Spinal cord (tissue), 9 donors: ENCODE measurements at regions not wholly inside any gene's neighbourhood (a gene's known extent, or its start where the extent isn't known, plus 50 kb on each side); places are given as distances from the start of the nearest gene placed in this dataset.
A peak's percentile ranks its signal among the peaks of the same experiment; 100 is the strongest.

Experiments
- DNase-seq, 6 donors: peaks; one replicate each; pipeline versions ENCODE4 v3.0.0 to v3.0.0-alpha.2; 2013 to 2015; ENCODE audit warnings: low spot score in 6 of 6, low read depth in 4 of 6
- H3K27ac ChIP-seq: one replicate; pipeline ENCODE4 v1.5.1; 2013; ENCODE audit warnings: low read depth, low read length, control low read depth
- H3K27me3 ChIP-seq: one replicate; pipeline ENCODE4 v1.6.1; 2013; ENCODE audit warnings: low read length; ENCODE audit not compliant: control insufficient read depth, insufficient read depth
- H3K36me3 ChIP-seq: one replicate; pipeline ENCODE4 v1.6.1; 2013; ENCODE audit warnings: low read length; ENCODE audit not compliant: control insufficient read depth, insufficient read depth
- H3K4me1 ChIP-seq: one replicate; pipeline ENCODE4 v1.6.1; 2013; ENCODE audit warnings: low read length; ENCODE audit not compliant: control insufficient read depth, insufficient read depth
- H3K4me3 ChIP-seq: one replicate; pipeline ENCODE4 v1.5.1; 2013; ENCODE audit warnings: low read depth, low read length, control low read depth
- H3K9me3 ChIP-seq: one replicate; pipeline ENCODE4 v1.6.1; 2013; ENCODE audit warnings: low read length; ENCODE audit not compliant: control insufficient read depth, insufficient read depth
- WGBS: methylation state at CpG from one replicate; pipeline ENCODE4 v1.1.5; 2013; ENCODE audit warnings: missing lambda C conversion rate; ENCODE audit not compliant: insufficient coverage; 5-methylcytosine and 5-hydroxymethylcytosine counted together
- donor health status: healthy.

- Histone ChIP-seq H3K27me3 (no peaks in the 10 kb centered on the region), H3K9me3 (no peaks in the 10 kb centered on the region), H3K27ac (no peak overlapping the region), H3K4me3 (no peak overlapping the region), H3K36me3 (no peaks in the 10 kb centered on the region), H3K4me1 (peaks cover 3% of the 10 kb centered on the region)
- 52% methylated on average over 5 of the region's 8 CpGs for WGBS
- DNase-seq = peak in 1 of 6 donors; percentile 49
These were observed 478.8 kb upstream of the ADAMTS16 start for GRCh38 chr5:4661326-4661725.

DNA sequence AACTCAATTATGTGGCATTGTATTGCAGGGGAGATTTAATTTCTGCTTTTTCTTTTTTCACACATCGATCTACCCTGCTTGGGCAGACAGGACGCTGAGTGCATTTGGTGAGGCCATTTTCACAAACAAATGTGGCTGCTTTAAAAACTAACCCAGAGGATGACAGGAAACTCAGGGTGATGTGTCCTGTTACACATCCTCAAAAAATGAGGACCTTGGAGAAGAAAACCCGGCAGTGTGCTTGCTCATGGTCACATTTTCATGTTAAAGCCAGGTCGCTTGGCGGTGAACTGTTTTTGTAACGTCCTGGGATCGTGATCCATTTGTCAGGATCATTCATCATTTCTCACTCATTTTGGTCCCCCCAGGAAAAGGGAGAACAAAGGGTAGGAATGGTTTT is 478.3 kb upstream of the ADAMTS16 start:
- Histone ChIP-seq H3K4me1 (peaks cover 3% of the 10 kb centered on the region), H3K27ac (no peak overlapping the region), H3K36me3 (no peaks in the 10 kb centered on the region), H3K4me3 (no peak overlapping the region), H3K27me3 (no peaks in the 10 kb centered on the region), H3K9me3 (no peaks in the 10 kb centered on the region)
- DNase-seq = no peak
- 40% methylated on average over 1 of the region's 7 CpGs for WGBS

- Histone ChIP-seq H3K9me3 (no peaks in the 10 kb centered on the region), H3K4me1 (peaks cover 3% of the 10 kb centered on the region), H3K27me3 (no peaks in the 10 kb centered on the region), H3K4me3 (no peak overlapping the region), H3K36me3 (no peaks in the 10 kb centered on the region), H3K27ac (no peak overlapping the region)
- 30% methylated on average over 3 of the region's 5 CpGs for WGBS
- DNase-seq = peak in 2 of 6 donors; percentile 32 to 62
These were observed 477.4 kb upstream of the ADAMTS16 start for GRCh38 chr5:4662756-4663155.

GRCh38 chr5:4665911-4666310 is 474.2 kb upstream of the ADAMTS16 start:
- Histone ChIP-seq H3K9me3 (no peaks in the 10 kb centered on the region), H3K27me3 (no peaks in the 10 kb centered on the region), H3K36me3 (no peaks in the 10 kb centered on the region), H3K4me3 (no peak overlapping the region), H3K27ac (no peak overlapping the region), H3K4me1 (peaks cover 3% of the 10 kb centered on the region)
- peak in 1 of 6 donors; percentile 56 for DNase-seq
- no CpG with 5 or more reads among the region's 2 CpGs for WGBS

DNA sequence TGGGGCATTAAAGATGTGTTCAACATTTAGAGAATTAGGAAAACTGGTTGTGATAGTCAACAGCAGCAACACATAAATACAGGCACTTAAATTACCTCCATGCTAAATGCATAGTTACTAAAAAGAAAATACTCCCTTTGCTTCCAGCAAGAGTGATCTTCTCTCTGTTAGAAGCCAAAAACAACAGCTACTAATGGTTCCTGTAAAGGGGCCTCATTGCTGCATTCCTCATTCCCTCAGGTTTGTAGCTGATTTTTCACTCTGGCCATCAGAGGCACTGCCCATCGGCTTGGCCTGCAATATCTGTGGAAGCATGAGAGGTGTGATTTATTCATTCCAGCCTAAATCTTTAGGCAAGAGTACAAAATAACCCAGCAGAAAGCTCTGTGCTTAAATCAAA is 466.0 kb upstream of the ADAMTS16 start:
- WGBS = 29% methylated on average over 1 of the region's 1 CpG
- Histone ChIP-seq H3K4me3 (no peak overlapping the region), H3K27me3 (peaks cover 2% of the 10 kb centered on the region), H3K36me3 (no peaks in the 10 kb centered on the region), H3K9me3 (no peaks in the 10 kb centered on the region), H3K27ac (no peak overlapping the region), H3K4me1 (no peaks in the 10 kb centered on the region)
- no peak for DNase-seq

GRCh38 chr5:4676934-4677333 is 463.2 kb upstream of the ADAMTS16 start:
- Histone ChIP-seq H3K27ac (no peak overlapping the region), H3K4me3 (no peak overlapping the region), H3K36me3 (no peaks in the 10 kb centered on the region), H3K9me3 (no peaks in the 10 kb centered on the region), H3K4me1 (no peaks in the 10 kb centered on the region), H3K27me3 (peaks cover 4% of the 10 kb centered on the region)
- no peak for DNase-seq
- no CpG with 5 or more reads among the region's 4 CpGs for WGBS

DNA sequence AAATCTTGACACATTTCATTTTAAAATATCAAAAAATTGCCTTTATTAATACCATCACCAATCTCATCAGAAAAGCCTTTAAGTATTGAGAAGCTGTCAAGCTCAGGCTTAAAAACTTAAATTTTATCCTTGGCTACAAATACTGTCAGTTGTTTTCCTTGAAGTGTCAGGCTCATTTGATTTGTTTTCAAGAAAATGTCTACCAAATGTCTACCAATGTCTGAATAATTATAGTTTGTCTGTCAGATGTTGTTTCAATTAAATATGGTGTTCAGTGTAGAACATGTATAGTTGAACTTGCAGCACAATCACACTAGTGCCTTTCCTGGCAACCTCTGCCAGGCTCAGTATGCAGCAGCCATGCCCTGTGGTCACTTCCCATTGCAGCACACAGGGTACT is 455.2 kb upstream of the ADAMTS16 start:
- no peak overlapping the region for H3K27ac ChIP-seq
- H3K4me1 ChIP-seq = no peaks in the 10 kb centered on the region
- DNase-seq = no peak
- H3K36me3 ChIP-seq = no peaks in the 10 kb centered on the region
- H3K4me3 ChIP-seq = no peak overlapping the region
- peaks cover 2% of the 10 kb centered on the region for H3K27me3 ChIP-seq
- peaks cover 4% of the 10 kb centered on the region for H3K9me3 ChIP-seq

DNA sequence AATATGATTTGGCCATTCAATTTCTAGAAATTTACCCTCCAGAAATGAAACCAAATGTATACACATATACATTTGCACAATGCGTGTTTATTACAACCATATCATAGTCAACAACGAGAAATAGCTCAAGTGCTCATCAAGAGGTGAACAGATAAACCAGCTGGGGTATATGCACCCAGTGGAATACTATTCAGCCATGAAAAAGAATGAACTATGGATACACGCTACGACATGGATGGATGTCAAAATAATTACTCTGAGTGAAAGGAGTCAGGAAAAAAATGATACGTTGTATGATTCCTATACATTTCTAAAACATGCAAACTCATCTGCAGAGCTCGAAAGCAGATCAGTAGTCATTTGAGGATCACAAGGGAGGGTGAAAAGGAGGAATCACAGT is 441.5 kb upstream of the ADAMTS16 start:
- Histone ChIP-seq H3K4me3 (no peak overlapping the region), H3K36me3 (no peaks in the 10 kb centered on the region), H3K27me3 (no peaks in the 10 kb centered on the region), H3K27ac (no peak overlapping the region), H3K4me1 (no peaks in the 10 kb centered on the region), H3K9me3 (no peaks in the 10 kb centered on the region)
- no peak for DNase-seq
- WGBS = no CpG with 5 or more reads among the region's 6 CpGs

DNA sequence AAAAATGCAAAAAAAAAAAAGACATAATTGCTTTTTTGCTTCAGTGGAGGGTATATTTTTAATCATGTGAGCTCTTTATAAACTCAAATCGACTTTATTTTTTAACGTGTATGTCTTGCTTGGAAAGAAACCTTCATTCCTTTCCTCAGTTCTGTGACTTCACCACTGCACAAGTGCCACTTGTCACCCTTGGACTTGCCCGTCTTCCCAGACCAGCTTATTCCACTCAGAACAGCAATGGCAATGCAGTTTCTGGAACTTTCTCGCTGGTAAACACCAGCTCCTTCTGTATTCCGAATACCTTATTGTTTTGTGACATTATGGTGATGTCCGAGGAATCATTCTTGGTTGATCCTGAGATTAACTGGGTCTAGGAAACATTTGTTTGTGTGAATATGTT is 440.5 kb upstream of the ADAMTS16 start:
- H3K4me3 ChIP-seq = no peak overlapping the region
- H3K27ac ChIP-seq = no peak overlapping the region
- no peaks in the 10 kb centered on the region for H3K36me3 ChIP-seq
- H3K27me3 ChIP-seq = no peaks in the 10 kb centered on the region
- no peak for DNase-seq
- no peaks in the 10 kb centered on the region for H3K9me3 ChIP-seq
- 92% methylated on average over 2 of the region's 6 CpGs for WGBS
- H3K4me1 ChIP-seq = no peaks in the 10 kb centered on the region

GRCh38 chr5:4700069-4700468 is 440.1 kb upstream of the ADAMTS16 start:
- H3K9me3 ChIP-seq = no peaks in the 10 kb centered on the region
- no peak overlapping the region for H3K4me3 ChIP-seq
- 0% methylated on average over 1 of the region's 7 CpGs for WGBS
- H3K27ac ChIP-seq = no peak overlapping the region
- H3K36me3 ChIP-seq = no peaks in the 10 kb centered on the region
- no peaks in the 10 kb centered on the region for H3K27me3 ChIP-seq
- H3K4me1 ChIP-seq = no peaks in the 10 kb centered on the region
- peak; percentile 44 to 97 (median 70) for DNase-seq
